Neural cell (in vitro differentiated cells): ENCODE measurements at regions not wholly inside any gene's neighbourhood (a gene's known extent, or its start where the extent isn't known, plus 50 kb on each side); places are given as distances from the start of the nearest gene placed in this dataset.

Experiments used
- H2AFZ ChIP-seq: fragments of 200-600, 300-800 bp; sonication (generic), shearing (Covaris generic); 2 replicates; pipeline ENCODE4 v1.6.0; 2014; ENCODE audit warnings: low read depth, mild to moderate bottlenecking, antibody characterized with exemption, low read length, moderate library complexity
- H3F3A ChIP-seq: fragments of 200-600 bp; shearing (Covaris generic); 2 replicates; pipeline ENCODE4 v1.6.1; 2016; ENCODE audit warnings: mild to moderate bottlenecking, moderate library complexity, mixed read lengths, antibody characterized with exemption, low read length; ENCODE audit not compliant: insufficient read depth, poor library complexity, severe bottlenecking
- H3K27ac ChIP-seq: fragments of 200-600, 300-800 bp; sonication (generic), shearing (Covaris generic); 2 replicates; pipeline ENCODE4 v1.5.1; 2014; ENCODE audit warnings: mild to moderate bottlenecking, low read length, moderate library complexity
- H3K27me3 ChIP-seq: fragments of 300-800, 200-600 bp; sonication (generic), shearing (Covaris generic); 2 replicates; pipeline ENCODE4 v1.6.0; 2014; ENCODE audit warnings: mild to moderate bottlenecking, low read depth, low read length, moderate library complexity; ENCODE audit not compliant: insufficient read depth
- H3K36me3 ChIP-seq: fragments of 300-800, 200-600 bp; sonication (generic), shearing (Covaris generic); 2 replicates; pipeline ENCODE4 v1.5.1; 2014; ENCODE audit warnings: mild to moderate bottlenecking, antibody characterized with exemption, low read length, moderate library complexity; ENCODE audit not compliant: insufficient read depth
- H3K4me2 ChIP-seq: fragments of 300-800, 200-600 bp; sonication (generic), shearing (Covaris generic); 2 replicates; pipeline ENCODE4 v1.6.0; 2014; ENCODE audit warnings: mild to moderate bottlenecking, low read length
- H3K4me3 ChIP-seq: fragments of 300-800, 200-600 bp; sonication (generic), shearing (Covaris generic); 2 replicates; pipeline ENCODE4 v1.5.1; 2014; ENCODE audit warnings: mild to moderate bottlenecking, low read length, moderate library complexity
- H3K79me2 ChIP-seq: fragments of 200-600 bp; shearing (Covaris generic); replicated peaks from 2 replicates; pipeline ENCODE4 v1.6.0; 2014; ENCODE audit warnings: mild to moderate bottlenecking, low read length, moderate library complexity; ENCODE audit not compliant: insufficient read depth
- H3K9ac ChIP-seq: fragments of 300-800, 200-600 bp; sonication (generic), shearing (Covaris generic); 2 replicates; pipeline ENCODE4 v1.6.1; 2016; ENCODE audit warnings: mild to moderate bottlenecking, low read length, mixed read lengths
- H3K9me2 ChIP-seq: fragments of 200-600 bp; shearing (Covaris generic); 2 replicates; pipeline ENCODE4 v1.6.1; 2016; ENCODE audit warnings: mild to moderate bottlenecking, low read length, mixed read lengths; ENCODE audit not compliant: insufficient read depth
- H3K9me3 ChIP-seq: fragments of 200-600, 300-800 bp; sonication (generic), shearing (Covaris generic); 2 replicates; pipeline ENCODE4 v1.6.1; 2016; ENCODE audit warnings: mild to moderate bottlenecking, mixed run types, low read length, moderate library complexity, mixed read lengths
- H4K20me1 ChIP-seq: fragments of 200-600 bp; shearing (Covaris generic); 2 replicates; pipeline ENCODE4 v1.6.1; 2016; ENCODE audit warnings: mild to moderate bottlenecking, mixed run types; ENCODE audit not compliant: insufficient read depth
- EP300 ChIP-seq: fragments of 450-650 bp; conservative IDR thresholded peaks from 2 replicates; pipeline ENCODE4 v1.6.1; 2014; ENCODE audit warnings: antibody characterized with exemption, mild to moderate bottlenecking, moderate library complexity; ENCODE audit not compliant: poor library complexity, severe bottlenecking
- EZH2 ChIP-seq: fragments of 200-600, 300-800 bp; shearing (Covaris generic), sonication (generic); IDR thresholded peaks from 2 replicates; pipeline ENCODE4 v1.6.1; 2014; ENCODE audit warnings: antibody characterized with exemption, low read length, borderline replicate concordance, mild to moderate bottlenecking; ENCODE audit not compliant: insufficient read depth, poor library complexity, severe bottlenecking
- MXI1 ChIP-seq: fragments of 450-650 bp; conservative IDR thresholded peaks from 2 replicates; pipeline ENCODE4 v1.6.1; 2014; ENCODE audit warnings: antibody characterized with exemption, mild to moderate bottlenecking; ENCODE audit not compliant: poor library complexity, severe bottlenecking
- RAD21 ChIP-seq: fragments of 450-650 bp; conservative IDR thresholded peaks from 2 replicates; pipeline ENCODE4 v1.6.1; 2014; ENCODE audit warnings: antibody characterized with exemption, mild to moderate bottlenecking, moderate library complexity
- REST ChIP-seq: IDR thresholded peaks from 2 replicates; pipeline ENCODE4 v1.6.1; 2012; ENCODE audit warnings: borderline replicate concordance
- SMC3 ChIP-seq: fragments of 450-650 bp; conservative IDR thresholded peaks from 2 replicates; pipeline ENCODE4 v1.6.1; 2014; ENCODE audit warnings: antibody characterized with exemption, mild to moderate bottlenecking, moderate library complexity; ENCODE audit not compliant: poor library complexity
- TAF1 ChIP-seq: IDR thresholded peaks from 2 replicates; pipeline ENCODE4 v1.6.1; 2012; ENCODE audit warnings: low read depth

DNA sequence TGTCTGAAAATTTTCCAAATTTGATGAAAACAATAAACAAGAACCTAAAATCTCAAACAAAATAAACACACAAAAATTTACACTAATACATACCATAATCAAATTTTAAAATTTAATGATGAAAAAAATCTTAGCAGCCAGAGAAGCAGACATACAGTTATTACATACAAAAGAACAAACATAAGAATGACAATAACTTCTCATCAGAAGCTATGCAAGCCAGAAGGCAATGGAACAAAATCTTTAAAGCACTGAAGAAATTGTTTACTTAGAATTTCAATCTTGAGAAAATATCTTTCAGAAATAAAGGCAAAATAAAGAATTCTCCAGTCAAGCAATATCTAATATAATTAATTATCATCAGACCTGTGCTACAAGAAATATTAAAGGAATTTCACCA lies 121.3 kb downstream of the IDS start:
- Histone ChIP-seq H3K36me3 (no peaks in the 10 kb centered on the region), H2AFZ (no peak overlapping the region), H3F3A (no peaks in the 10 kb centered on the region), H3K27me3 (no peaks in the 10 kb centered on the region), H3K79me2 (no peaks in the 10 kb centered on the region), H3K9me3 (no peaks in the 10 kb centered on the region), H3K9me2 (no peaks in the 10 kb centered on the region), H3K4me2 (no peak overlapping the region), H3K9ac (no peak overlapping the region), H4K20me1 (no peaks in the 10 kb centered on the region), H3K27ac (no peak overlapping the region), H3K4me3 (no peak overlapping the region)
- TF ChIP-seq EP300, result no peak
- TF ChIP-seq SMC3, result no peak
- TF ChIP-seq REST, result no peak
- no peak for TF ChIP-seq RAD21

DNA sequence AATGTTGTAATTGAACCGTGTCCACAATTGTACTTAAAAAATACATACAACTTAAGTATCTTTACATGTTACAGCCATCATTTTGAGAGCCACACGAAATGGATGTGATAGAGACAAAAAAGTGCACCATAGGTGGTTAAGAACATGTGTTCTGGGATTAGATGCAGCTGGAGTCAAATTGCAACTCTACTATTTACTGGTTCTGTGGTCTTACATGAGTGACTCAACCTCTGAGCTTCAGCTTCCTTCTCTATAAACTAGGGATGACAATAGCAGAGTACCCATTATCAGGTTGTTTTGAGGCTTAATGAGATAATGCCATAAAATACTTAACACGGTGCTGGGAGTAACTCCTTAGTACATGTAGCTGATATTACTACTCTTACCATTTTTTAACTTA lies 130.4 kb downstream of the IDS start:
- no peak overlapping the region for H3K27ac ChIP-seq
- no peak overlapping the region for H3K4me3 ChIP-seq
- no peak for TF ChIP-seq EP300
- no peak for TF ChIP-seq EZH2
- no peak for TF ChIP-seq SMC3
- no peak for TF ChIP-seq TAF1
- no peak for TF ChIP-seq MXI1
- TF ChIP-seq REST, result no peak
- H4K20me1 ChIP-seq, result no peaks in the 10 kb centered on the region
- H3K27me3 ChIP-seq, result no peaks in the 10 kb centered on the region
- H3K36me3 ChIP-seq, result no peaks in the 10 kb centered on the region
- no peaks in the 10 kb centered on the region for H3K9me2 ChIP-seq
- no peak overlapping the region for H3K9ac ChIP-seq
- no peak overlapping the region for H2AFZ ChIP-seq
- no peaks in the 10 kb centered on the region for H3K79me2 ChIP-seq
- no peak overlapping the region for H3K4me2 ChIP-seq
- no peaks in the 10 kb centered on the region for H3F3A ChIP-seq
- H3K9me3 ChIP-seq, result no peaks in the 10 kb centered on the region
